GM19043 (cell line): ENCODE measurements at regions not wholly inside any gene's neighbourhood (a gene's known extent, or its start where the extent isn't known, plus 50 kb on each side); places are given as distances from the start of the nearest gene placed in this dataset.

Source experiments
- ATAC-seq: cut with Tn5 transposase; IDR thresholded peaks from one replicate; pipeline ENCODE4 v1.9.1; 2021; ENCODE audit warnings: low read depth; ENCODE audit not compliant: unreplicated experiment

- no peak for ATAC-seq
Observed at GRCh38 chr14:98591161-98591560, 680.8 kb downstream of the BCL11B start.

GRCh38 chr14:98592611-98593170 lies 679.3 kb downstream of the BCL11B start:
- ATAC-seq: no peak

GRCh38 chr14:98593361-98593761 lies 678.6 kb downstream of the BCL11B start:
- no peak for ATAC-seq

GRCh38 chr14:98594156-98594555 lies 677.8 kb downstream of the BCL11B start:
- ATAC-seq: no peak

- ATAC-seq: no peak
Observed at GRCh38 chr14:98598576-98598975, 673.4 kb downstream of the BCL11B start.

GRCh38 chr14:98599082-98599481 lies 672.9 kb downstream of the BCL11B start:
- ATAC-seq: no peak

GRCh38 chr14:98602983-98603382 lies 669.0 kb downstream of the BCL11B start:
- ATAC-seq: no peak

- no peak for ATAC-seq
Observed at GRCh38 chr14:98605043-98605442, 667.0 kb downstream of the BCL11B start.

- ATAC-seq: no peak
Observed at GRCh38 chr14:98606041-98606640, 665.9 kb downstream of the BCL11B start.

- ATAC-seq: no peak
Observed at GRCh38 chr14:98606816-98607215, 665.2 kb downstream of the BCL11B start.

GRCh38 chr14:98607341-98607910 lies 664.6 kb downstream of the BCL11B start:
- ATAC-seq: no peak

- ATAC-seq: no peak
Observed at GRCh38 chr14:98608071-98609060, 663.6 kb downstream of the BCL11B start.

- ATAC-seq: no peak
Observed at GRCh38 chr14:98612434-98613200, 659.4 kb downstream of the BCL11B start.

GRCh38 chr14:98614741-98615140 lies 657.3 kb downstream of the BCL11B start:
- no peak for ATAC-seq

- no peak for ATAC-seq
Observed at GRCh38 chr14:98622208-98623051, 649.6 kb downstream of the BCL11B start.

GRCh38 chr14:98623788-98624415 lies 648.1 kb downstream of the BCL11B start:
- ATAC-seq: no peak

- ATAC-seq: no peak
Observed at GRCh38 chr14:98633380-98633779, 638.6 kb downstream of the BCL11B start.

- ATAC-seq: no peak
Observed at GRCh38 chr14:98634043-98634820, 637.8 kb downstream of the BCL11B start.
